Activated naive CD4-positive, alpha-beta T cell treated with anti-CD3 and anti-CD28 coated beads, Interleukin-2, amount 50 U/mL, for 24 hours (primary cell): ENCODE measurements at regions not wholly inside any gene's neighbourhood (a gene's known extent, or its start where the extent isn't known, plus 50 kb on each side); places are given as distances from the start of the nearest gene placed in this dataset.

ENCODE experiments used
- H3K27ac Mint-ChIP-seq: one replicate; pipeline ENCODE4 v1.8.0; 2021; ENCODE audit warnings: mild to moderate bottlenecking, mixed read lengths
- H3K27me3 Mint-ChIP-seq: one replicate; pipeline ENCODE4 v1.8.0; 2021; ENCODE audit warnings: mixed read lengths
- H3K36me3 Mint-ChIP-seq: one replicate; pipeline ENCODE4 v1.8.0; 2021; ENCODE audit warnings: mixed read lengths
- H3K4me1 Mint-ChIP-seq: one replicate; pipeline ENCODE4 v1.8.0; 2021; ENCODE audit warnings: mixed read lengths
- H3K4me3 Mint-ChIP-seq: one replicate; pipeline ENCODE4 v1.8.0; 2021; ENCODE audit warnings: mild to moderate bottlenecking, mixed read lengths
- H3K9me3 Mint-ChIP-seq: one replicate; pipeline ENCODE4 v1.8.0; 2021; ENCODE audit warnings: mixed read lengths

DNA sequence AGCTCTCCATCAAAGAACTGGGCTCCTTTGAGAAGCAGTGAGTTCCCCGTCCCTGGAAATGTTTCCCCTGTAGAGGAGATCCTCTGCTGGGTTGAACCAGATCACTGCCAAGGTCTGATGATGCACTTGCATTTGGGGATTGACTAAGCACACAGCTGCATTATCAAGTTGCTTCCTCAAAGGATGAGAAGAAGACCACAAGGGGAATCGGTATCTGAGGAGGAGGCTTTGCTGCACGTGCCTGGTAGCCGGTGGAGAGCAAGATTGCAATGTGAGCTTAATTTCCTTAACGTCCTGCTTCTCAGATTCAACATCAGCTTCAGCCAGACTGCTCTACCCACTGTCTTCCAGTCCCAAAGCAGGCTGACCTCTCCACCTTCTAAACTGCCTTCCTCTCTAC lies 128.8 kb upstream of the STMND1 start:
- no peaks in the 10 kb centered on the region for H3K9me3 Mint-ChIP-seq
- H3K27me3 Mint-ChIP-seq = peaks cover 20% of the 10 kb centered on the region
- no peak overlapping the region for H3K27ac Mint-ChIP-seq
- H3K4me3 Mint-ChIP-seq = no peak overlapping the region
- H3K36me3 Mint-ChIP-seq = no peaks in the 10 kb centered on the region
- no peaks in the 10 kb centered on the region for H3K4me1 Mint-ChIP-seq

DNA sequence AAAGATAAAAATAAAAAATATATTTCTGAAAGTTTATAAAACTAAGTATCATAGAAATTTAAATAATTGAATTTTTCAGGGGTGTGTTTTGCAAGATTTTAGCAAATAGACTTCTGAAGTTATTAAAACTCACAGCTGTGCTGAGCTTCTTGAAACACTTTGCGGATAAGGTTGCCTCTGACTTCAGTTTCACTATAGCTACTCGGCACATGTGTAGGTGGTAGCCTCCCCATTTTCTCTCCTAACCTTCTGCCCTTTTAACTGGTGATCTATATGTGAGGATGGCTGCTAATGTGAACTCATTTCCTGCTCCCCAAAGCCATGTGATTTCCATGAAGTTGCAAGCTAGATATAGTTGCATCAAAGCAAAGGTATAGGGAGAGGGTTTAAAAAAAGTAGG lies 129.3 kb upstream of the STMND1 start:
- Mint-ChIP-seq H3K27ac (no peak overlapping the region), H3K27me3 (peaks cover 17% of the 10 kb centered on the region), H3K4me3 (no peak overlapping the region), H3K9me3 (no peaks in the 10 kb centered on the region), H3K4me1 (no peaks in the 10 kb centered on the region), H3K36me3 (no peaks in the 10 kb centered on the region)

DNA sequence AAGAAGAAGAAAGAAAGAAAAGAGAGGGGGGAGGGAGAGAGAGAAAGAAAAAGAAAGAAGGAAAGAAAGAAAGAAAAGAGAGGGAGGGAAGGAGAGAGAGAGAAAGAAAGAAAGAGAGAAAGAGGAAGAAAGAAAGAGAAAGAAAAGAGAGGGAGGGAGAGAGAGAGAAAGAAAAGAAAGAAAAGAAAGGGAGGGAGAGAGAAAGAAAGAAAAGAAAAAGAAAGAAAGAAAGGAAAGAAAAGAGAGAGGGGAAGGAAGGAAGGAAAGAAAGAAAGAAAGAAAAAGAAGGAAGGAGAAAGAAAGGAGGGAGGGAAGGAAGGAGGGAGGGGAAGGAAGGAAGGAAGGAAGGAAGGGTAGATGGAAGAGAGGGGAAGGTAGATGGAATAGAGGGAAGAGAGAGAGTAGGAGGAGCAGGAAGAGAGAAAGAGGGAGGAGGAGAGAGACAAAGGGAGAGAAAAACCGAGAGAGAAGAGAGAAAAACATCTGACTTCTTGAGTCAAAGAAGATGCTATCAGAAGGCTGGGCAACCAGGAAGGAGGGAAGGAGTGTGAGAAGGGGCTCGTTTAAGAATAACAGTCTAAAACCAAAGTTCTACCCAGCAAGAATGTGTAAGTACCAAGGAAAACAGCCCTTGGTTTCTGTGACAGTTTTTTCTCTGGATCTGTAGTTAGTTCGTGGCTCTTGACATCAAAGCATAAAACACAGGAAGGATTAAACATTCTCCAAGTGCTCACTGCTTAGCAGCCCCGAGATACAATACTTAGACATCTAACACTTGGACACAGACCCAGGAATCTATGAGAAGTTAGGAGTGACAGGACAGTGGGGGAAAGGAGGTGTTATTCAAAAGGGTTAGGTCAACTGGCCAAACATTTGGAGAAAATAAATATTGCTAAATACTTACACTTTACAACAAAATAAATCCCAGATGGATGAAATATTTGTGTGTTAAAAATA lies 131.9 kb upstream of the STMND1 start:
- Mint-ChIP-seq H3K9me3 (no peaks in the 10 kb centered on the region), H3K27ac (no peak overlapping the region), H3K36me3 (no peaks in the 10 kb centered on the region), H3K4me1 (peaks cover 1% of the 10 kb centered on the region), H3K4me3 (no peak overlapping the region), H3K27me3 (peaks cover 9% of the 10 kb centered on the region)

DNA sequence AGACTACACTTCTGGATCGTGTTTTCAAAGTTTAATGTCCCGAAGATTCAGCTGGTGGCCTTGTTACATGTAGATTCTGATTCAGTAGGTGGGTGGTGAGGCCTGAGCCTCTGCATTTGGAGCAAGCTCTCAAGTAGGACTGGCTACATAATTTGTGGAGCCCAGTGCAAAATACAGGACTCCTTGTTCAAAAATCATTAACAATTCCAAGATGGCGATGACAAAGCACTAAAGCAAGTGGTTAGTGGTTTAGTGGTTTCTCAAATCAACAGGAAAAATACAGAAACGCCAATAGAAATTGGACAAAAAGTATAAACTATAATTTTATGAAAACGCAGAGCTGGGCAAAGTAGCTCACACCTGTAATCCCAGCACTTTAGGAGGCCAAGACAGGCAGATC lies 133.7 kb upstream of the STMND1 start:
- Mint-ChIP-seq H3K4me3 (no peak overlapping the region), H3K27ac (no peak overlapping the region), H3K27me3 (peaks cover 5% of the 10 kb centered on the region), H3K36me3 (no peaks in the 10 kb centered on the region), H3K4me1 (peaks cover 7% of the 10 kb centered on the region), H3K9me3 (no peaks in the 10 kb centered on the region)

DNA sequence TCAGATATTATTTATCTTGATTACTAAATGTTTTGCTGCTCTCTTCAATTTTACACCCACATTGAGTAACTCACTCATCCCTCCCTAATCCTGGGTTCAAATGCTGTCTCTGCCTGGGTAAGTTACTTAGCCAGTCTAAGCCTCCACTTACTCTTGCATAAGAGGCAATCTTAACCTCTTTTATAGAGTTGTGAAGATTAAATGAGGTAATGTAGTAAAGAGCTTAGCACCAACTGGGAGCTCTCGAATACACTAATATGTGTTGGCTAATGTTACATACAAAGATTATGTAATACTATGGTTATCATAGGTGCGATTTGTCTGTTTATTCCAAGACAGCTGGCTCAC lies 134.4 kb upstream of the STMND1 start:
- H3K36me3 Mint-ChIP-seq = no peaks in the 10 kb centered on the region
- no peak overlapping the region for H3K27ac Mint-ChIP-seq
- peaks cover 7% of the 10 kb centered on the region for H3K4me1 Mint-ChIP-seq
- H3K9me3 Mint-ChIP-seq = no peaks in the 10 kb centered on the region
- peaks cover 6% of the 10 kb centered on the region for H3K27me3 Mint-ChIP-seq
- H3K4me3 Mint-ChIP-seq = no peak overlapping the region

DNA sequence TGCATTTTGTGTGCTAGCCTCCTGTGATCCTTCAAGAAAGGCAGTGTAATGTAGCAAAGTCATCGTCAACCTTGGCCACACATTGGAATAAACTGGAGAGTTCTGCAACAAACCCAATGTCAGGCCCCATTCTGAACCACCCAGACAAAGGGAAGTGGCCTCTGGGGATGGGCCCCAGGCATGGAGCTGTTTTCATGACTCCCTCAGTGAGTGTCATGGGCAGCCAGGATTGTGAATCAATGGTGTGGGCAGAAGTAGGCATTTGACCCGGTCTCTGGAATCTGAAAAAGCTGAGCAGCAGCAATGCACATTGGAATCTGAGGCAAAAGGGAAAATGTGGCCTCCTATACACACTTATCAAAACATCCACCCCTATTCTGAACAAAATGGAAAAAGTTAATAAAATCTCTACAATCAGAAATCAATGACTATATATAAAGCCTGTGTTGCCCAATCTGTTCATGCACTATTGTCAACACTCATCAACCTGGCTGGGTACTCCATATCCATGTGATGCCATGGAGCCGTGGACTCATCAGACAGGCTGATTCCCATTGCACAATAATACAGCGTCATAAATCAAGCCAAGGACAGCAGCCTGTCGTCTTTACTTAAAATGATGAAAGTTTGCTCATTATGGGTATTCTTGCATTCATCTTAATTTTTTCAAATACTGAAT lies 134.9 kb upstream of the STMND1 start:
- H3K27ac Mint-ChIP-seq = no peak overlapping the region
- no peaks in the 10 kb centered on the region for H3K36me3 Mint-ChIP-seq
- H3K4me3 Mint-ChIP-seq = no peak overlapping the region
- peaks cover 7% of the 10 kb centered on the region for H3K4me1 Mint-ChIP-seq
- no peaks in the 10 kb centered on the region for H3K9me3 Mint-ChIP-seq
- H3K27me3 Mint-ChIP-seq = peaks cover 6% of the 10 kb centered on the region

DNA sequence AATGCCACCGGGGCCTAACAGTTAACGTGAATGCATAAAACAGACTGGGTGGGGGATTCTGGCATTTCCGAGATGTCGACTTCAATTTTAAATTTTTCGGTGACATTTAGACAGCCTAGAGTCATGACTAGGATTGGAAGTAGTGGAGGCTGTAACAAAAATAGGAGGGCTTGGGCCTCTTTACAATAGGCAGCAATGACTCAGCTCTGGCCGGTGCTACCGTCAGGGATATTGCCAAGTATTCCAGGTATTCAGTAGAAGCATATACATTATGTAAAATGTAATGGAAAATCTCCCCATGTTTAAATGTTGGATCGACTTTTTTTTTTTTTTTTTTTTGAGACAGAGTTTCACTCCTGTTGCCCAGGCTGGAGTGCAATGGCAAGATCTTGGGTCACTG lies 136.2 kb upstream of the STMND1 start:
- peaks cover 7% of the 10 kb centered on the region for H3K4me1 Mint-ChIP-seq
- no peaks in the 10 kb centered on the region for H3K9me3 Mint-ChIP-seq
- no peak overlapping the region for H3K27ac Mint-ChIP-seq
- H3K36me3 Mint-ChIP-seq = no peaks in the 10 kb centered on the region
- peaks cover 6% of the 10 kb centered on the region for H3K27me3 Mint-ChIP-seq
- H3K4me3 Mint-ChIP-seq = no peak overlapping the region

DNA sequence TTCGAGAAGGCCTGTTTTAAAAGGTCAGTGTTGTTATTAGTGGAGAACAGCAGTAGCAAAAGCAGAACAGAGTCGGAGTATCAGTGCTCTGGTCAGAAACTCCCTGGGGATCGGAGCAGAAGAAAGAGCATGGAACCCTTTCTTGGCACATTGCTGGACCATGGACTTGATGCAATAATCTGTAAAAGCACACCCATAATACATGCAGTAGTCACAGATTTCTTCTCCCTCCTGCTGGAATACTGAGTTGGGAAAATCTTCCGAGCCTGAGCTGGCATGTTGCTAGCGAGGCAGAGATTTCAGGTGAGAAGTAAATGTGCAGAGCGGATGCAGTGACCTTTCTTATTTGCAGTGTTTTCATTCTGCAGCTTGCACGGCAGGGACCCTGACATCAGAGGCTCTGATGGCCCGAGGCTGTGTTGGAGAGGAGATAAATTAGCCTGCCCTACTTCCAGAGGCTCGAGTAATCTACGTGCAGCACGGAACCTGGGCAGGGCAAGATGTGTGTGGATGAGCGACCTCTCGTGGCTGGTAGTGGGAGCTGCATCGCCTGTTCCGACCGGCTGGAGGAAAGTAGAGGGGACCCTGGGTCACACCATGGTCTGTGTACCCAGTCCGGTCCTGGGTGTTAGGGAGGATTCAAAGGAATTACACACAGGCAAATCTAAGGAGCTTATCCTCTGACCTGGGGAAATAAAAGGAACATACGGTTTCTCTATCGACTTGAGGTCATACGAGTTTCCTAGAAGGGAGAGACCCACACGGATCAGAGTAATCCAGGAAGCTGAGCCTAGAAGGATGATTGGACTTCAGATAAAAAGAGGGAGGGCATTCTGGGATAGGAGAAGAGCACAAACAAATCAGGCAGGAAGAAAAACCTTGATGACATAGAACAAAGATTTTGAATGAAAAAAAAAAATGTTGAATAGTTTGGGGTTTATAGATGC lies 137.0 kb upstream of the STMND1 start:
- peaks cover 8% of the 10 kb centered on the region for H3K27me3 Mint-ChIP-seq
- H3K9me3 Mint-ChIP-seq = no peaks in the 10 kb centered on the region
- H3K27ac Mint-ChIP-seq = peak overlapping the region; percentile 3
- no peaks in the 10 kb centered on the region for H3K36me3 Mint-ChIP-seq
- no peak overlapping the region for H3K4me3 Mint-ChIP-seq
- peaks cover 7% of the 10 kb centered on the region for H3K4me1 Mint-ChIP-seq

DNA sequence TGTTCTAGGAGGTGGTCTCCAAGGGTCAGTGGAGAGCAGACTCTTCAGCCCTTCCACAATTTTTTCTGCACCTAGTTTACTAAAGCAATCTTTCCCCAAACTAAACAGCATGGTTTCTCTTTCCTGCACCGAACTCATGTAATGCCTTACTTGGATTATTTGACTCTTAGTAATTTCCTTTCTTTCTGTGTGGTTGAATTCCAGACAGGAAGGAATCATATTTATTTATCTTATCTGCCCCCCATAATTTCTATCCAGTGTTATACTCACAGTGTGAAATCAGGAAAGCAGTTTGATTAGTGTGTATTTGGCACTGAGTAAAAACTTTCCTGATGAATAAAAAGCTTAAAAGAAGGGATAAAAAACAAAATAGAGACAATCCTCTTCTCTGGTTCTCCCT lies 140.3 kb upstream of the STMND1 start:
- peaks cover 6% of the 10 kb centered on the region for H3K27me3 Mint-ChIP-seq
- no peaks in the 10 kb centered on the region for H3K9me3 Mint-ChIP-seq
- H3K36me3 Mint-ChIP-seq = no peaks in the 10 kb centered on the region
- H3K4me1 Mint-ChIP-seq = peaks cover 7% of the 10 kb centered on the region
- H3K4me3 Mint-ChIP-seq = no peak overlapping the region
- no peak overlapping the region for H3K27ac Mint-ChIP-seq

DNA sequence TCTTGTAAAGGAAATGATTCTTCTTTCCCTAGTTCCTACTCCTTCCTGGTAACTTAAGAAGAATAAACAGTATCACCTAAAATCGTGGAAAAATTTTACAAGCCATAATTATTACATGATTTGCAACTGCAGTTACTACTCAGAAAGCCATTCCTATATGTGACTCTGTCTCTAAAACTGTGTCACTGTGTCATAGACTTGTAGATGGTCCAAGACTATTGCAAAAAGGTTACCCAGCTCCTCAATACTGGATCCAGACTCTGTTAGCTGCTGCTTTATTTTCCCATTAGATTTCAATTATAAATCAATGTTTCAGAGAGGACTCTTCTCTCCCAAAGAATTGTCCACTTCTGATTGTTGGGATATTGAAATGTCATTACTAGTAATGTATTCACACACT lies 142.1 kb upstream of the STMND1 start:
- H3K4me3 Mint-ChIP-seq = no peak overlapping the region
- peaks cover 4% of the 10 kb centered on the region for H3K4me1 Mint-ChIP-seq
- peaks cover 5% of the 10 kb centered on the region for H3K27me3 Mint-ChIP-seq
- no peaks in the 10 kb centered on the region for H3K36me3 Mint-ChIP-seq
- H3K27ac Mint-ChIP-seq = no peak overlapping the region
- H3K9me3 Mint-ChIP-seq = no peaks in the 10 kb centered on the region

DNA sequence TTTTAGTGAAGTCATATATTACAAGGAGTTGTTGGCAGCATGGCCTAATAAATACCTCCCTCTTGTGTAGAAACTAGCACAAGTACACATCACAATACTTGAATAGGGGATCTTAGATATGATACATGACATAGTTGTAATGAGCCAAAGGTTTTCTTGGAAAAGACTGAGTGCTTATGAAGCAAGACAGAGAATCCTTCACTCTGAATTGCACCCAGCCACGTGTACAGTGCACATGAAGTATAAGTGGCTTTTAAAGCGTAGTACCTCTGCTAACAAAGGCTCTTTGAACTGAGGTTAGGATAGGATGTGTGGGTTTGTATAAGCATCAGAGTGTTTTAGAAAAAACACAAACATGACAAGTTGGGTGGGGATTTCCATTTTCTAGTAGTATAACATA lies 145.5 kb upstream of the STMND1 start:
- peaks cover 6% of the 10 kb centered on the region for H3K9me3 Mint-ChIP-seq
- H3K36me3 Mint-ChIP-seq = no peaks in the 10 kb centered on the region
- H3K27ac Mint-ChIP-seq = no peak overlapping the region
- no peaks in the 10 kb centered on the region for H3K4me1 Mint-ChIP-seq
- no peak overlapping the region for H3K4me3 Mint-ChIP-seq
- peaks cover 6% of the 10 kb centered on the region for H3K27me3 Mint-ChIP-seq

DNA sequence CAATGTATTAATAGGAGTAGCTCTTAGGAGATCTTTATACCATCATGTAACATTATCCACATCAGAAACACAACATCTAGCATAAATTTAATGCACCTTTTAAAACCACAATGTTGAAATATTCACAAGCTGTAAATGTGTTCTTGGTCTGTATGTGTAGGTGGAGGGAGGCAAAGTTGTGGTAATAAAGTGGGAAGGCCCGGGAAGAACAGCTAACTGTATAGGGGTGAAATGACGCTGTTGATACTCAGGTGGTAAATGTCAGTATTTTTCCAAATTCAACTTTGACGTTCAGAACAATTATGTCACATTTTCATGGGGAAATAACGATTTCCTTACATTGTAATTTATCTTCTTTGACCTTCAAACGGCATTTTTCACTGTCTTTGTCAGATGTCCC lies 146.0 kb upstream of the STMND1 start:
- H3K36me3 Mint-ChIP-seq = no peaks in the 10 kb centered on the region
- H3K4me3 Mint-ChIP-seq = no peak overlapping the region
- H3K27me3 Mint-ChIP-seq = peaks cover 6% of the 10 kb centered on the region
- peaks cover 6% of the 10 kb centered on the region for H3K9me3 Mint-ChIP-seq
- H3K27ac Mint-ChIP-seq = no peak overlapping the region
- peaks cover 3% of the 10 kb centered on the region for H3K4me1 Mint-ChIP-seq

DNA sequence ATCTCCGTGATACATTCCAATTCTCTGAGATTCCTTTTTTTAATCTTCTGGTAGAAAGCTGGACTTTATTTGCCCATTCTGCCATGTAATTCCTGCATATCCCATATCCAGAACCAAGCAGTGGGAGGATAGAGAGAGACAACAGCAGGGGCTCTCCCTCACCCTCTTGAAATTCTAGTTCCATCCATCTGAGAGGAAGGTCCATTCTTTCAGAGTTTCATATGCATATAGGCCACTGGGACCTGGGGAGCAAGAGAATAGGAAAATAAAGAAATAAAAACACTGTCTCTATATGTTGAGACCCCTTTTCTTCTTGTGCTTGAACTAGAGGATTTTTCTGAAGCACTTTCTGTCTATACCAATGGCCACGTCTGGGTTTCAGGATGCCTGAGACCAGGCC lies 147.9 kb upstream of the STMND1 start:
- peaks cover 6% of the 10 kb centered on the region for H3K9me3 Mint-ChIP-seq
- peaks cover 4% of the 10 kb centered on the region for H3K27me3 Mint-ChIP-seq
- no peaks in the 10 kb centered on the region for H3K36me3 Mint-ChIP-seq
- H3K4me3 Mint-ChIP-seq = no peak overlapping the region
- peaks cover 4% of the 10 kb centered on the region for H3K4me1 Mint-ChIP-seq
- H3K27ac Mint-ChIP-seq = no peak overlapping the region

DNA sequence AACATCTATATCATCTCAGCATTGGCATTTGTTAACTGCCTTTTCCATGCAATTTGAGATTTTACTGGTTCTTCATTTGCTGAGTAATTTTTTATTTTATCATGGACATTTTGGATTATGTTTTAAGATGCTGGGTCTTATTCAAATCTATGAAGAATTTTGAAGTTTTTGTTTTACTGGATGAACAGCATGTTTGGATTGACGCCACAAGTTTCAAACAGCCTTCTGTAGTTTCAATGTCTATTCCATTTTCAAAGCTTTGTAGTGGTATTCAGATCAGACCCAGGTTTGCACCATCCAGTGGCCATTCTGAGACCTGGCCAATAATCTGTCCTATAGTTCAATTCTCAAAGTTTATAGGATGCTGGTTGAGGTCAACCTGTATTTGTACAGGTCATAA lies 148.4 kb upstream of the STMND1 start:
- H3K4me3 Mint-ChIP-seq = no peak overlapping the region
- H3K27me3 Mint-ChIP-seq = peaks cover 4% of the 10 kb centered on the region
- H3K36me3 Mint-ChIP-seq = no peaks in the 10 kb centered on the region
- H3K9me3 Mint-ChIP-seq = peaks cover 6% of the 10 kb centered on the region
- H3K27ac Mint-ChIP-seq = no peak overlapping the region
- H3K4me1 Mint-ChIP-seq = peaks cover 4% of the 10 kb centered on the region

DNA sequence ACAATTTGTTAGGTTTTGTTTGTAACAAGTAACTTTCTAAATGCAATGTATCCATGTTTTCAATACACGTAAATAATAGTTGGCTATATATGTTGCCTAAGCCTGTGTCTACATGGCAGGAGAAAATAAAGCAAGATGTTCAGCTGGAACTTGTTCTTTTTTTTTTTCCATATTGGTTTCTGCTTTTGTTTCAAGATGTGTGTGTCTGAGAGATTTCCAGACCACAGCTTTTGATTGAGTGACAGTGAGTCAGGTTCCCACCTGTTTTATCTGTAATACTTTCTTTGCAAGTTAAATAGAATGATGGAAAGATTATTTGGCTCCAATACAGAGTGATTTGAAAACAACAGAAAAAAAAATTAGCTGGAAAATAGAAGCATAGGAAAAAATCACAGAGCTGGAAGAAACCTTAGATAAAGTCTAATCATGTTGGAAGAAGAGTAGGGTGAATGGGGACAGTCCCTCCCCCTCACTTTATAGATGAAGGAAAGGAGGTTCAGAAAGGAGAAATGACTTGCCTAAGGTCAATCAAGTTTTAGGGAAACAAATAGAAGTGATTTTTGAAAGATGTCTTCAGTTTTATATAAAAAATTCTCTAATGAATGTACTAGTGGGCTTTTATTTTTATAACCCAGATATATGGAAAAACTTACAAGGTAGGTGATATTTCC lies 150.9 kb upstream of the STMND1 start:
- Mint-ChIP-seq H3K27ac (no peak overlapping the region), H3K4me1 (peaks cover 4% of the 10 kb centered on the region), H3K36me3 (no peaks in the 10 kb centered on the region), H3K27me3 (peaks cover 10% of the 10 kb centered on the region), H3K4me3 (no peak overlapping the region), H3K9me3 (peaks cover 6% of the 10 kb centered on the region)
